ENCODE measurements at regions not wholly inside any gene's neighbourhood (a gene's known extent, or its start where the extent isn't known, plus 50 kb on each side); places are given as distances from the start of the nearest gene placed in this dataset.

GRCh38 chr4:167943872-167944505 lies 148.3 kb upstream of the ANXA10 start:
- TF ChIP-seq, protein P1, sequence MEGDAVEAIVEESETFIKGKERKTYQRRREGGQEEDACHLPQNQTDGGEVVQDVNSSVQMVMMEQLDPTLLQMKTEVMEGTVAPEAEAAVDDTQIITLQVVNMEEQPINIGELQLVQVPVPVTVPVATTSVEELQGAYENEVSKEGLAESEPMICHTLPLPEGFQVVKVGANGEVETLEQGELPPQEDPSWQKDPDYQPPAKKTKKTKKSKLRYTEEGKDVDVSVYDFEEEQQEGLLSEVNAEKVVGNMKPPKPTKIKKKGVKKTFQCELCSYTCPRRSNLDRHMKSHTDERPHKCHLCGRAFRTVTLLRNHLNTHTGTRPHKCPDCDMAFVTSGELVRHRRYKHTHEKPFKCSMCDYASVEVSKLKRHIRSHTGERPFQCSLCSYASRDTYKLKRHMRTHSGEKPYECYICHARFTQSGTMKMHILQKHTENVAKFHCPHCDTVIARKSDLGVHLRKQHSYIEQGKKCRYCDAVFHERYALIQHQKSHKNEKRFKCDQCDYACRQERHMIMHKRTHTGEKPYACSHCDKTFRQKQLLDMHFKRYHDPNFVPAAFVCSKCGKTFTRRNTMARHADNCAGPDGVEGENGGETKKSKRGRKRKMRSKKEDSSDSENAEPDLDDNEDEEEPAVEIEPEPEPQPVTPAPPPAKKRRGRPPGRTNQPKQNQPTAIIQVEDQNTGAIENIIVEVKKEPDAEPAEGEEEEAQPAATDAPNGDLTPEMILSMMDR (IDR thresholded peaks at IDR 0.05 in 8 of 11, conservative IDR thresholded peaks at IDR 0.05 in 3 of 11), result no peak
- TF ChIP-seq POLR2A (IDR thresholded peaks at IDR 0.05), result no peak

All from spleen (tissue), 7 donors.